HG03064 (cell line): ENCODE measurements at regions not wholly inside any gene's neighbourhood (a gene's known extent, or its start where the extent isn't known, plus 50 kb on each side); places are given as distances from the start of the nearest gene placed in this dataset.
"Not testable (repeated sequence)": the region's sequence is repeated elsewhere in the genome, so short reads cannot be mapped to it uniquely, and the experiment has no call there.

Source experiments
- ATAC-seq: cut with Tn5 transposase; IDR thresholded peaks from one replicate; pipeline ENCODE4 v1.9.1; 2021; ENCODE audit warnings: low read depth; ENCODE audit not compliant: unreplicated experiment

DNA sequence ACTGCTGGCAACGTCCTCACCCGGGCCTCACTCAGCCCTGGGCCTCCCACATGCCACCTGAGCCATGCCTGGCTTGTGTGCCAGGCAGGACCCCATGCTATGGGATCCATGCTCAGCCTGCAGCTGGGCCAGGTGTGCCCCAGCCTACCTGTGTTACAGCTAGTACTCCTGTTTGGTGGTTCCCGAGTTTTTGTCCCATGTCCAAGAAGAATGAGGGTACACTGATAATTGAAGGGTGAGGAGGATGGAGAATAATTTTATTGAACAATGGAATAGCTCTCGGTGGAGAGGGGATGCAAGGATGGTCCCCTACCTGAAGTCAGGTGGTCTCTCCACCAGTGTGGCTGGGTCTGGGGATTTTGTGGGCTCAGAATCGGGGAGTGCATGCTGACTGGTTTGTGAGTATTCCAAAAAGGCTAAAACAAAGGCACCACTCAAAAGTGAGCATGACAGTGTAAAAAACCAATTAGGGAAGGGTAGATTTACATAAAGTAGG lies 137.9 kb downstream of the TNFSF18 start:
- no peak for ATAC-seq

GRCh38 chr1:172914501-172915144 lies 136.1 kb downstream of the TNFSF18 start:
- no peak for ATAC-seq

- no peak for ATAC-seq
Measured at GRCh38 chr1:172915271-172915670, 135.5 kb downstream of the TNFSF18 start.

- no peak for ATAC-seq
Measured at GRCh38 chr1:172916116-172916515, 134.6 kb downstream of the TNFSF18 start.

DNA sequence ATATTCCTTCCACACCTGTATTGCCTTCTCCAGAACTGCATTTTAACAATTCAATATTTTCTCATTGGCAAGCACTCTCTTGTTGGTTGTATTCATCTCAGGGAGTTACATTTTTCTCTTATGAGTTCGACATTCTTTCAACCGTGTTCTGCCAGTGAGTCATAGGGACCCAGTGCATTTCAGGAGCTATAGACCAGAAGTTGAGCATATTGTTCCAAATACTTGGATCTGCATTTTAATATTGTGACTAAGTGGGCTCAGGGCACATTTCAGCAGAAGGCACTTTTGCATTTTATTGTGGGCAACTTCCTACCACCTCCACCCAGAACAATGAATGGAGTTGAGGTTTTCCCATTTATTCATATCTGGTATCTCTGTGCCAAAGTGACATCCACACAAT lies 132.8 kb downstream of the TNFSF18 start:
- ATAC-seq, result no peak

DNA sequence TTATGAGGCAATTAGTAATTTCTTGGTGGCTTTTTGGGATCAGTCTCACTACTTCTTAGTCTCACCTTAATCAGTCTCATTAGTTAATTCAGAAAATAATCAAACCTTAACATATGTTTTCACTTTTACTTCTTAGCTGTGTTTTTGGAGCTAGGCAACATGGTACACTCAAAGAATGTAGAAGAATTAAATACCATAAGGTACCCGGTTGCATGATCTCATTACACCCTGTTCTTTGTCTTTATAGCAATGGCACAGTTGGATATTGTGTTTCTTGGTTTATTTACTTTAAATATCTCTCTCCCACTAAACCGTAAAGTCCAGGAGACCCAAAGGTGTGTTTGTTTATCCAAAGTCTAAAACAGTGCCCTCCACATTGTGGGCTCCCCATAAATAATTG lies 132.3 kb downstream of the TNFSF18 start:
- ATAC-seq, result no peak

GRCh38 chr1:172926070-172926469 lies 124.7 kb downstream of the TNFSF18 start:
- ATAC-seq, result no peak

DNA sequence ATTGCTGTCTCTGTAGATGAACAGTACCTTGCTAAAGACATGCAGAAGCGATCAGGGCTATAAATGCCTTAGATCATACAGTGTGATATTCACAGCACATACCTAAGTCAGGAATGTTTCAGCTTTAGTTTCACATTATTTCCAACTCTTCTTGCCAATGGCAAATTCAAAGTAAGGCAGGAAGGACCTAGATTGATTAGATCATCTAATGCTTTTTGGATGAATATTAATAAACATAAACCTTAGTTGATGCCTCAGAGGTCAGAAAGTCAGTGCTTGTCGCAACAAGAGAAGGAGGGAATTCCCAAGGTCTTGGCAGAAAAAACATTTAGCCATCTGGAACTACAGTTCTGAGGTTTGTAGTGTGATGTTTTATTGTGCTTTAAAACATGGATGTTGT lies 122.3 kb downstream of the TNFSF18 start:
- no peak for ATAC-seq

DNA sequence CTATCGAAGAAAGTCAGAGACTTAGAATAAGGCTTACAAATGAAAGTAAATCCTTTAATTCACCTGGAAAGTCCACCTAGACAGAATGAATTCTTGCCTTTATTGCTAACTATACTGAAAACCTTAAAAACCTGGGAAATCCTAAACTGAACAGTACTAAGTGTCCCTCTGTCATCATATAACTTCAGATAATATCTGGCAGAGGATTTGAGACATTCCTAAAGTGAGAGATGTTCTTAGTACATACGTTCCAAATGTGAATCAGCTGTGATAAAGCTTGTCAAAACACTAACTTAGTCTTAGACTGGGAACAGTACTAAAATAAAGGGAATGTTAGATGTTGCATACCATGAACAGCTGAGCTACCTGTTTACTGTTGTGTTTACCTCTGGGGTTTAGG lies 121.7 kb downstream of the TNFSF18 start:
- ATAC-seq, result no peak

DNA sequence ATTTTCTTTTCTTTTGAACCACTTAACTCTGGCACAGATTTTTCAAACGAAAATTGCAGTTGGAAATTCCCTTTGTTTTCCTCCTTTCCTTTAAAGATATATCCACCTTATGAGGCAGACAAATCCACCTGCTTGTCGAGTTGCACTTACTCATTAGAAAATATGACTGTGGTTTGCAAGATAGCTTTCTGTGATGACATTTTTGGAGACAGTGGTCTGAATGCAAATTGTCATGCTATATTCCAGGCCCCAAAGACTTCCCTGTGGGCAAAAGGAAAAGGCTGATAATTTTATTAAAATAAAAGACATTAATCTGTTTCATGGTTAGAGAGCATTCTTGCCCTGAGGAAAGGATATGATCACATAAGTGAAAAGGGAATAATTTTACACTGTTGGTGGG lies 120.6 kb downstream of the TNFSF18 start:
- no peak for ATAC-seq

- no peak for ATAC-seq
Measured at GRCh38 chr1:172931340-172931739, 119.4 kb downstream of the TNFSF18 start.

DNA sequence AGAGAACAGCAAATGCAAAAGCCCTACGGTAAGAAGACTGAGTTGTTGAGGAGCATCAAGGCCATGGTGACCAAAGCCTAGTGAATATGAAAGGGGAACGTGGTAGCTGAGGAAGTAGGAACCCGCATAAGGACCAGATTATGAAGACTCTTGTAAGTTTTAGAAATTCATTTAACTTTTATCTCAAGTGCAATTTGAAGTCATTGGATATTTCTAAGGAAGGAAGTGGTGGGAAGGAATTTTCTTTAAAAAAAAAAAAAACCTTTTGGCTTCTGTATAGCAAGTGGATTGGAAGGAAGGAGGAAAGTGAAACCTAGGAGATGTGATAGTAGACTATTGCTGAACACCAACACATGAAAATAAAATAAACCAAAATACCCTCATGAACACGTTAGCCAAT lies 119.0 kb downstream of the TNFSF18 start:
- no peak for ATAC-seq

DNA sequence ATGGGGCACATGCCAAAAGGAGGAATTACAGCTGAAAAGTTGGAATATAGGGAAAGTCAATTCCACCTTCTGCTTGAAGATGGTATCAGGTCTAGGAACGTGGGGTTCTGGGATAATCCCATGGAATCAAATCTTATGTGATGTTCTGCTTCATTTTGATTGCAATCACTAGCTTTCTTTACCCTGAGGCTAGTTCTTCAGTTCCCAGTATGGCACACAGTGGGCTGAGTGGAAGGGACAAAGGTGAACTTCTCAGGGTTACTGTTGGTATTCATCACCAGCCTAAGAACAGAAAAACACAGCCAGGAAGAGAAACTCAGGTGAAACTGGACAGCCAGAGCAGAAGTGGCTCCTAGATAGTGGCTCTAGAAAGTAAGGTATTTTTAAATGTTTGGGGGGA lies 117.8 kb downstream of the TNFSF18 start:
- ATAC-seq, result no peak

- no peak for ATAC-seq
Measured at GRCh38 chr1:172934417-172934762, 116.4 kb downstream of the TNFSF18 start.

DNA sequence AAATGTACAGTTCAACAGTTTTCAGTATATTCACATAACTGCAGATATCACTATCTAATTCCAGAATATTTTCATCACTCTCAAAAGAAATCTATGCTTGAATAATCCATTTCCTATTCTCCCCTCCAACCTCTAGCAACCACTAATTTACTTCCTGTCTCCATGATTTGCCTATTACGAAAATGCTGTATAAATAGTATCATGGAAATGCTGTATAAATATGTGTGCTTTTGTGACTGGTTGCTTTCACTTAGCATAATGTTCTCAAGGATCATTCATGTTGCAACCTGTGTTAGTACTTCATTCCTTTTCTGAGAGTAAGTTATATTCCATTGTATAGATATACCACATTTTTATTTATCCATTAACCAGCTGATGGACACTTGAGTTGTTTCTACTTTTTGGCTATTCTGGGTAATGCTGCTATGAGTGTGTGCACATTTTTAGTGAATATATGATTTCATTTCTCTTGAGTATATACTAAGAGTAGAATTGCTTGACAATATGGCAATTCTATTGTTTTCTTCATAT lies 115.6 kb downstream of the TNFSF18 start:
- ATAC-seq, result no peak

- ATAC-seq, result no peak
Measured at GRCh38 chr1:172936088-172936645, 114.6 kb downstream of the TNFSF18 start.

DNA sequence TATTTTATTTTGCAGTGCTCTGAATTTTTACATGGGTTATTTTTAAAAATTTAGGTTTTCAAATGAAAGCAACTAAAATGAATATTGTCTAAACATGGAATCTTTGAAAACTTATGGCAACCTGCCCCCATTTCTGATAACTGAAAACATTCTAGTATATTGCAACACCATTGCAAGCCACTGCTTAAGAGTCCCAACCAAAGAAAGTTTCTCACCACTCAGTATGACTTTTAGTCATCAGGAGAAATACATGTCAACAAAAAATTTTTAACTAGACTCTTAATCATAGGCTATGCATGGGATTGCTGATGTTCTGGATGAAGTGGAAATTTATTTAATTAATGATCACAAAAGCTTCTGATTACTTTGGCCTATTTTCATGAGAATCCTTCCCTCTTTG lies 112.1 kb downstream of the TNFSF18 start:
- ATAC-seq, result no peak

- no peak for ATAC-seq
Measured at GRCh38 chr1:172939475-172939874, 111.3 kb downstream of the TNFSF18 start.

GRCh38 chr1:172940174-172940855 lies 110.4 kb downstream of the TNFSF18 start:
- no peak for ATAC-seq

DNA sequence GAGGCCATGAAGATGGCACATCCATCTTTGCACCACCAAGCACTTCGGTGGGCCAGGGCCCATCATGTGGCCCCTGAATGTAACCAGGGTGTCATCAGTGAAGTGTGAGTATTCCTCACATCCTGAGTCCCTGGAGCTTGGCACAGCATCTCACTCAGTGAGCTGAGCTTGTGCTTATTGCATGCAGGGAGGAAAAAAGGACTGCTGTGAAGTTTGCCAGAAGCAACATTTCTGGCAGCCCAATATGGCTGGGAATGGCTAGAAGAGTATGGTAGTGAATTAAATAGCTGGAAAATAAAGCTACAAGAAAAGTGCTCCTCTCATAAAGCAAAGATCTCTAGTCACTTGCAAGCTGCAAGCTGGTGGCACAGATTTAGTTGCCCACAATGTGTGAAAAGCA lies 109.3 kb downstream of the TNFSF18 start:
- ATAC-seq, result no peak

DNA sequence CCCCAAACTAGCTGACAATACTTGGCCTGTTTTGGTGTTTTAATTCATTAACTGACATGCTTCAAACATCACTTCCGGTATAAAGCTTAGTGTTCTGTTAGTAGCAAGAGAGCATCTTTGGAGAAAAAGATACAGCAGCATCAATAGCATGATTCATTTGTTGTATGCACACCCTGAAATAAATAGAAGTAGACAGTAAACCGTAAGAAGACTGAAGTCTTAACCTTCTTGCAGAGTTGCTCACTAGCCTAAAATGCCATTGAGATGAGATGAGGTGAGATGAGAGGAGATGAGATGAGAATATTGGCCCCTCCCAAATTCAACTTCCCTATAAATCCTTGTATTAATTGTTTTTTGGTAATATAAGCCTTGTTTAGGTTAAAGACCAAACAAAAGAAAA lies 108.8 kb downstream of the TNFSF18 start:
- no peak for ATAC-seq

DNA sequence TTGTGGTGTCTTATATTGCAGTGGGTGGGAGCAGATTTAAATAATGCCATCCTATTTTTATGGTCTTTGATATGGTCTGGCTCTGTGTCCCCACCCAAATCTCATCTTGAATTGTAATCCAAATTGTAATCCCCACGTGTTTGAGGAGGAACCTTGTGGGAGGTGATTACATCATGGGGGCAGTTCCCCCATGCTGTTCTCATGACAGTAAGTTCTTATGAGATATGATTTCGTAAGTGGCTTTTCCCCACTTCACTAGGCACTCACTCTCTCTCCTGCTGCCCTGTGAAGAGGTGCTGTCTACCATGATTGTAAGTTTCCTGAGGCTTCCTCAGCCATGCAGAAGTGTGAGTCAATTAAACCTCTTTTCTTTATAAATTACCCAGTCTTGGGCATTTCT lies 107.6 kb downstream of the TNFSF18 start:
- ATAC-seq, result not testable (repeated sequence)
